GM19452 (cell line): ENCODE measurements at regions not wholly inside any gene's neighbourhood (a gene's known extent, or its start where the extent isn't known, plus 50 kb on each side); places are given as distances from the start of the nearest gene placed in this dataset.
"Not testable (repeated sequence)": the region's sequence is repeated elsewhere in the genome, so short reads cannot be mapped to it uniquely, and the experiment has no call there.

Source experiments
- ATAC-seq: cut with Tn5 transposase; IDR thresholded peaks from one replicate; pipeline ENCODE4 v1.9.1; 2021; ENCODE audit not compliant: unreplicated experiment

- ATAC-seq: no peak
Measured at GRCh38 chr10:60621018-60621417, 157.3 kb upstream of the CDK1 start.

- no peak for ATAC-seq
Measured at GRCh38 chr10:60618861-60619260, 159.4 kb upstream of the CDK1 start.

- ATAC-seq: no peak
Measured at GRCh38 chr10:60615541-60615940, 162.7 kb upstream of the CDK1 start.

- ATAC-seq: no peak
Measured at GRCh38 chr10:60614363-60614762, 163.9 kb upstream of the CDK1 start.

- no peak for ATAC-seq
Measured at GRCh38 chr10:60613434-60613833, 164.8 kb upstream of the CDK1 start.

GRCh38 chr10:60611291-60611747, 167.0 kb upstream of the CDK1 start:
- no peak for ATAC-seq

GRCh38 chr10:60607372-60607771, 170.9 kb upstream of the CDK1 start:
- ATAC-seq: no peak

- ATAC-seq: no peak
Measured at GRCh38 chr10:60606343-60607080, 171.8 kb upstream of the CDK1 start.

- no peak for ATAC-seq
Measured at GRCh38 chr10:60605476-60605875, 172.8 kb upstream of the CDK1 start.

- ATAC-seq: no peak
Measured at GRCh38 chr10:60604342-60604741, 173.9 kb upstream of the CDK1 start.

- no peak for ATAC-seq
Measured at GRCh38 chr10:60597513-60597912, 180.8 kb upstream of the CDK1 start.

- no peak for ATAC-seq
Measured at GRCh38 chr10:60595852-60596251, 182.4 kb upstream of the CDK1 start.

- no peak for ATAC-seq
Measured at GRCh38 chr10:60594476-60595051, 183.7 kb upstream of the CDK1 start.

- ATAC-seq: no peak
Measured at GRCh38 chr10:60591119-60591518, 187.2 kb upstream of the CDK1 start.

GRCh38 chr10:60589376-60589775, 188.9 kb upstream of the CDK1 start:
- no peak for ATAC-seq

- ATAC-seq: not testable (repeated sequence)
Measured at GRCh38 chr10:60581782-60582181, 192.1 kb upstream of the ANK3 start.

- no peak for ATAC-seq
Measured at GRCh38 chr10:60578217-60578616, 188.5 kb upstream of the ANK3 start.

- no peak for ATAC-seq
Measured at GRCh38 chr10:60576130-60577069, 186.7 kb upstream of the ANK3 start.

- no peak for ATAC-seq
Measured at GRCh38 chr10:60575105-60575504, 185.4 kb upstream of the ANK3 start.

- ATAC-seq: no peak
Measured at GRCh38 chr10:60574388-60574787, 184.7 kb upstream of the ANK3 start.

- no peak for ATAC-seq
Measured at GRCh38 chr10:60573336-60573735, 183.7 kb upstream of the ANK3 start.
